ENCODE measurements at regions not wholly inside any gene's neighbourhood (a gene's known extent, or its start where the extent isn't known, plus 50 kb on each side); places are given as distances from the start of the nearest gene placed in this dataset.
"Not testable (repeated sequence)": the region's sequence is repeated elsewhere in the genome, so short reads cannot be mapped to it uniquely, and the experiment has no call there.

DNA sequence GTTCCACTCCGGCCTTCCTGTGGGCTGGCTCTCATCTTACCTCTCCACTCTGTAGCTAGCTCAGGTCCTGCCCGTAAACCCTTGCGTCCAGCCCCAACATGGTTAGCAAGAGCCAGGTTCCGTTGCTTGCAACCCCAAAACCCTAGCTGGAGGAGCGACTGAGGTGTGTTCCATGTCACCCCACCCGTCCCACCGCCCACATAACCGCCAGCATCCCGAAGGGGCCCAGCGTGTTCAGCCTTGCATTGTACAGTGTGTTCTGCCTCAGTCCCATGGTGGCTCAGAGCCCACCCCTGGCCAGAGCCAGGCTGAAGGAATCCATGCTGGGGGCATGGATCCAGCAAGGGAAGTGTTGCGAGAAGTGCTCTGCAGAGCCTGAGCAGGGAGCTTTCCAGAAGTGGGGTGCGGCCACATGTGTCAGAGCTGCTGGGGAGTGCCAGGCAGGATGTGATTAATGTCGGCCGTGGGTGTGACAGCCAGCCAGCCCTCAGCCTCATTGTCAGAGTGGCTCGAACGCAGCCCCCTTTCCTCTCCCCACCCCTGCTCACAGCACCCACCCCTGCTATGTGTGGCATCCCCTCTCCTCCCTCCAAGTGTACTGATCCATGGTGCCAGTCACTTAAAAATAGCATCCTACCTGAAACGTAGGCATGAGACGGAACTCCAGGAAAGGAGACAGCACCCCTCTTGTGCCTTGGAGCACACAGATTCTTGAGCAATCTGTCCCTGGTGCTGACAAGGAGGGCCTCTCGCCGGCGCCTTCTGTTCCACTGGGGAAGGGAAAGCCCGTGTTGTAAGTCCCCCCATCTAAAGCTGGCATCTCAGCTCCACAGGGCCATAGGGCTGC lies 158.9 kb downstream of the OR4M2 start:
- H3K27me3 Mint-ChIP-seq; H3K9me3 Mint-ChIP-seq; H3K4me1 Mint-ChIP-seq; CTCF ChIA-PET; POLR2A ChIA-PET; H3K4me3 Mint-ChIP-seq; H3K36me3 Mint-ChIP-seq (ENCODE audit: low read depth); DNase-seq: not testable (repeated sequence)
- peak overlapping the region; percentile 16 for H3K27ac Mint-ChIP-seq

GRCh38 chr15:22239806-22240180 lies 159.5 kb downstream of the OR4M2 start:
- H3K9me3 Mint-ChIP-seq, result no peaks in the 10 kb centered on the region
- H3K4me1 Mint-ChIP-seq, result no peaks in the 10 kb centered on the region
- H3K4me3 Mint-ChIP-seq, result no peak overlapping the region
- no peak for DNase-seq
- ChIA-PET POLR2A (no interaction called here), CTCF (no interaction called here)
- no peaks in the 10 kb centered on the region for H3K36me3 Mint-ChIP-seq (ENCODE audit: low read depth)
- H3K27me3 Mint-ChIP-seq, result peaks cover 2% of the 10 kb centered on the region
- H3K27ac Mint-ChIP-seq, result no peak overlapping the region

- Mint-ChIP-seq H3K4me1 (no peaks in the 10 kb centered on the region), H3K27ac (no peak overlapping the region), H3K4me3 (no peak overlapping the region), H3K36me3 (ENCODE audit: low read depth) (no peaks in the 10 kb centered on the region), H3K27me3 (peaks cover 2% of the 10 kb centered on the region), H3K9me3 (no peaks in the 10 kb centered on the region)
- ChIA-PET CTCF (no interaction called here), POLR2A (no interaction called here)
- no peak for DNase-seq
Observed at GRCh38 chr15:22240403-22240802, 160.1 kb downstream of the OR4M2 start.

GRCh38 chr15:22240986-22241385 lies 160.7 kb downstream of the OR4M2 start:
- POLR2A ChIA-PET, result no interaction called here
- peaks cover 2% of the 10 kb centered on the region for H3K27me3 Mint-ChIP-seq
- no peaks in the 10 kb centered on the region for H3K4me1 Mint-ChIP-seq
- no peaks in the 10 kb centered on the region for H3K9me3 Mint-ChIP-seq
- CTCF ChIA-PET, result no interaction called here
- H3K36me3 Mint-ChIP-seq (ENCODE audit: low read depth), result no peaks in the 10 kb centered on the region
- no peak overlapping the region for H3K4me3 Mint-ChIP-seq
- no peak for DNase-seq
- H3K27ac Mint-ChIP-seq, result no peak overlapping the region

DNA sequence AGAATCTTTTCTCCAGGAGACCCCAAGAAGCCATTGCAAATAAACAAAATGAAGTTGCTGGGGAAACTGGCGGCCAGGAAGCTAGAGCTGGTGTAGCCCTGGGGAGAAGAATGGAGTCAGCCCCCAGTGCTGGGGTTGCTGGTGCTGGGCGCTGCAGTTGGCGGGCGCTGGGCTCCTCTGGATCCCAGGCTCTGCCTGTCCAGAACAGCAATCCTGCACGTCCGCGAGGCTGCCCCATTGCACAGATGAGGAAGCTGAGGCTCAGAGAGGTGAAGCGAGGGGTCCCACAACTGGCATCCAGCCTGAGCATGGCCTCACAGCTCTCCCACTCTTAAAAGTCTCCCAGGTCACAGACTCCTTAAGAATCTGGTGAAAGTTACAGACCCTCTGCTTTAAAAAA lies 161.1 kb downstream of the OR4M2 start:
- no peaks in the 10 kb centered on the region for H3K36me3 Mint-ChIP-seq (ENCODE audit: low read depth)
- no peak overlapping the region for H3K27ac Mint-ChIP-seq
- POLR2A ChIA-PET, result no interaction called here

DNA sequence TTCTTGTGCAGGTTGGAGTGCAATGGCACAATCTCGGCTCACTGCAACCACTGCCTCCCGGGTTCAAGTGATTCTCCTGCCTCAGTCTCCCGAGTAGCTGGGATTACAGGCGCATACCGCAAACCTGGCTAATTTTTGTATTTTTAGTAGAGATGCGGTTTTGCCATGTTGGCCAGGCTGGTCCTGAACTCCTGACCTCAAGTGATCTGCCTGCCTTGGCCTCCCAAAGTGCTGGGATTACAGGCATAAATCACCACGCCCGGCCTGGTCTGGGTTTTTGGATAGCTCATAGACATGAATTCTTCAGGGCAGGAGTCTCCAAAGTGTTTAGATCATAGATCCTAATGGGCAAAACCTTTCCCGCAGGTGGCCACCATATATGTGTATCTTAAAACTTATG lies 162.0 kb downstream of the OR4M2 start:
- H3K9me3 Mint-ChIP-seq; H3K36me3 Mint-ChIP-seq (ENCODE audit: low read depth); DNase-seq; H3K27me3 Mint-ChIP-seq; CTCF ChIA-PET; POLR2A ChIA-PET; H3K4me3 Mint-ChIP-seq; H3K27ac Mint-ChIP-seq; H3K4me1 Mint-ChIP-seq: not testable (repeated sequence)

More for the DNA sequence above, 161.1 kb downstream of the OR4M2 start:
- no peaks in the 10 kb centered on the region for H3K4me1 Mint-ChIP-seq
- no peak overlapping the region for H3K4me3 Mint-ChIP-seq
- peaks cover 2% of the 10 kb centered on the region for H3K27me3 Mint-ChIP-seq
- DNase-seq, result no peak
- no peaks in the 10 kb centered on the region for H3K9me3 Mint-ChIP-seq
- CTCF ChIA-PET, result no interaction called here

- CTCF ChIA-PET, result interaction anchor here (0.7 kb wide), 1 partner anchor 48 kb away, joined by 3 read pairs; no protein-coding TSS in a partner anchor
- Mint-ChIP-seq H3K4me3 (no peak overlapping the region), H3K36me3 (ENCODE audit: low read depth) (no peaks in the 10 kb centered on the region), H3K27me3 (peaks cover 2% of the 10 kb centered on the region), H3K4me1 (no peaks in the 10 kb centered on the region), H3K9me3 (no peaks in the 10 kb centered on the region), H3K27ac (no peak overlapping the region)
- POLR2A ChIA-PET, result no interaction called here
- DNase-seq, result no peak
Observed at GRCh38 chr15:22243440-22244130, 163.3 kb downstream of the OR4M2 start.

DNA sequence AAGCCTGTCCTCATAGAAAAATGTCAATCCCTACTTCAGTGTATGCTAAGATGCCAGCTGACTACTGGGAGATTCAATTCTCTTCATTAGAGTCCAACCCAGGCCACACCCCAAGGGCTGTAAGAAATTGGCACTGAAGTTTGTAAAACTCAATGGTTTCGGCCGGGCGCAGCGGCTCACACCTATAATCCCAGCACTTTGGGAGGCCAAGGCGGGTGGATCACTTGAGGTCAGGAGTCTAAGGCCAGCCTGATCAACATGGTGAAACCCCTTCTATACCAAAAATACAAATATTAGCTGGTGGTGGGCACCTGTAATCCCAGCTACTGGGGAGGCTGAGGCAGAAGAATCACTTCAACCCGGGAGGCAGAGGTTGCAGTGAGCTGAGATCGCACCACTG lies 169.2 kb downstream of the OR4M2 start:
- H3K4me1 Mint-ChIP-seq, result peaks cover 14% of the 10 kb centered on the region
- POLR2A ChIA-PET; CTCF ChIA-PET; H3K27me3 Mint-ChIP-seq; H3K9me3 Mint-ChIP-seq; DNase-seq; H3K27ac Mint-ChIP-seq; H3K36me3 Mint-ChIP-seq (ENCODE audit: low read depth); H3K4me3 Mint-ChIP-seq: not testable (repeated sequence)

GRCh38 chr15:22250501-22251290 lies 170.4 kb downstream of the OR4M2 start:
- POLR2A ChIA-PET; H3K27ac Mint-ChIP-seq; H3K27me3 Mint-ChIP-seq; DNase-seq; H3K36me3 Mint-ChIP-seq (ENCODE audit: low read depth); H3K4me3 Mint-ChIP-seq; H3K9me3 Mint-ChIP-seq; CTCF ChIA-PET: not testable (repeated sequence)
- peaks cover 20% of the 10 kb centered on the region for H3K4me1 Mint-ChIP-seq

GRCh38 chr15:22251422-22251821 lies 171.1 kb downstream of the OR4M2 start:
- no peaks in the 10 kb centered on the region for H3K36me3 Mint-ChIP-seq (ENCODE audit: low read depth)
- peaks cover 14% of the 10 kb centered on the region for H3K27me3 Mint-ChIP-seq
- H3K4me3 Mint-ChIP-seq, result no peak overlapping the region
- ChIA-PET POLR2A (no interaction called here), CTCF (no interaction called here)
- DNase-seq, result no peak
- H3K9me3 Mint-ChIP-seq, result no peaks in the 10 kb centered on the region
- peaks cover 20% of the 10 kb centered on the region for H3K4me1 Mint-ChIP-seq
- H3K27ac Mint-ChIP-seq, result no peak overlapping the region

DNA sequence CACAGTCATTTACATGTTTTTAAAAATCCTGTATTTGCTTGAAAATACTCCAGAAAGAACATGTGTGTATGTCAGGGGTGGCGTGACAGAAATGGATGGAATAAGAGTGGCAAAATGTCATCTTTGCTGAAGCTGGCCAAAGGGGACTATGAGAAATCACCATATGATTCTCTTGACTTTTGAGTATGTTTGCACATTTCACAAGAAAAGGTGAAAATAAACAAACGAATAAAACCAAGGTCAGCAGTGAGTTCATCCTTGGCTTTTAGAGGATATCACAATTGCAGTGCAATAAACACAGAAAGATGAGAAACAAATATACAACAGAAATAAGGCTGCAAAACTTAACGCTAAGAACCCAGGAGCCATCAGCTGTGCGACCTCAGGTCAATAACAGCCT lies 171.7 kb downstream of the OR4M2 start:
- POLR2A ChIA-PET; DNase-seq; H3K4me3 Mint-ChIP-seq; H3K27ac Mint-ChIP-seq; H3K36me3 Mint-ChIP-seq (ENCODE audit: low read depth); CTCF ChIA-PET; H3K9me3 Mint-ChIP-seq: not testable (repeated sequence)
- Mint-ChIP-seq H3K4me1 (peaks cover 20% of the 10 kb centered on the region), H3K27me3 (peaks cover 17% of the 10 kb centered on the region)

DNA sequence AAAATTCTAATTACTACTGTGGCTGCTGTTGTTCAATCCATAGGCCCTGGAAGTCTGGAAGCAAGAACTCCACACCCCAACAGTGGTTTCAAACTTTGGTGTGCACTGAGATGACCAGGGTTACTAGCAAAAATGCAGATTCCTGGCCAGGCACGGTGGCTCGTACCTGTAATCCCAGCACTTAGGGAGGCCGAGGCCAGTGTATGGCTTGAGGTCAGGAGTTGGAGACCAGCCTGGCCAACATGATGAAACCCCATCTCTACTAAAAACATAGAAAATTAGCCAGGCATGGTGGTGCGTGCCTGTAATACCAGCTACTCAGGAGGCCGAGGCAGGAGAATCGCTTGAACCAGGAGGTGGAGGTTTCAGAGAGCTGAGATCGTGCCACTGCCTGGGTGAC lies 172.2 kb downstream of the OR4M2 start:
- peaks cover 17% of the 10 kb centered on the region for H3K27me3 Mint-ChIP-seq
- CTCF ChIA-PET; H3K9me3 Mint-ChIP-seq; POLR2A ChIA-PET; DNase-seq; H3K27ac Mint-ChIP-seq; H3K4me3 Mint-ChIP-seq; H3K36me3 Mint-ChIP-seq (ENCODE audit: low read depth): not testable (repeated sequence)
- peaks cover 20% of the 10 kb centered on the region for H3K4me1 Mint-ChIP-seq

GRCh38 chr15:22253002-22253675 lies 172.8 kb downstream of the OR4M2 start:
- POLR2A ChIA-PET; CTCF ChIA-PET; H3K9me3 Mint-ChIP-seq; H3K4me3 Mint-ChIP-seq; DNase-seq; H3K27ac Mint-ChIP-seq; H3K36me3 Mint-ChIP-seq (ENCODE audit: low read depth): not testable (repeated sequence)
- Mint-ChIP-seq H3K4me1 (peaks cover 20% of the 10 kb centered on the region), H3K27me3 (peaks cover 17% of the 10 kb centered on the region)

Data from activated CD4-positive, alpha-beta T cell treated with anti-CD3 and anti-CD28 coated beads, Interleukin-2, amount 10 ng/mL, durations not matched to agents 7 days and 5 days (primary cell).